ENCODE measurements at regions not wholly inside any gene's neighbourhood (a gene's known extent, or its start where the extent isn't known, plus 50 kb on each side); places are given as distances from the start of the nearest gene placed in this dataset.

DNA sequence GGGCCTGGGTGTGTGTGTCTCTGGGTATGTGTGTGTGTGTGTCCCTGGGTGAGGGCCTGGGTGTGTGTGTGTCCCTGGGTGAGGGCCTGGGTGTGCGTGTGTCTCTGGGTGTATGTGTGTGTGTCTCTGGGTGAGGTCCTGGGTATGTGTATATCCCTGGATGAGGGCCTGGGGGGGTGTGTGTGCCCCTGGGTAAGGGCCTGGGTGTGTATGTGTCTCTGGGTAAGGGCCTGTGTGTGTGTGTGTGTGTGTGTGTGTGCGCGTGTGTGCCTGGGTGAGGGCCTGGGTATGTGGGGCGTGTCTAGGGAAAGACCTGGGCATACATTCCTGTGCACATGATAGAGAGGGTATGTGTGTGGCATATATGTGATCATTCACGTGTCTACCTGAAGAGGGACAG lies 155.1 kb upstream of the ZC3H12A start:
- TF ChIP-seq, protein P1, sequence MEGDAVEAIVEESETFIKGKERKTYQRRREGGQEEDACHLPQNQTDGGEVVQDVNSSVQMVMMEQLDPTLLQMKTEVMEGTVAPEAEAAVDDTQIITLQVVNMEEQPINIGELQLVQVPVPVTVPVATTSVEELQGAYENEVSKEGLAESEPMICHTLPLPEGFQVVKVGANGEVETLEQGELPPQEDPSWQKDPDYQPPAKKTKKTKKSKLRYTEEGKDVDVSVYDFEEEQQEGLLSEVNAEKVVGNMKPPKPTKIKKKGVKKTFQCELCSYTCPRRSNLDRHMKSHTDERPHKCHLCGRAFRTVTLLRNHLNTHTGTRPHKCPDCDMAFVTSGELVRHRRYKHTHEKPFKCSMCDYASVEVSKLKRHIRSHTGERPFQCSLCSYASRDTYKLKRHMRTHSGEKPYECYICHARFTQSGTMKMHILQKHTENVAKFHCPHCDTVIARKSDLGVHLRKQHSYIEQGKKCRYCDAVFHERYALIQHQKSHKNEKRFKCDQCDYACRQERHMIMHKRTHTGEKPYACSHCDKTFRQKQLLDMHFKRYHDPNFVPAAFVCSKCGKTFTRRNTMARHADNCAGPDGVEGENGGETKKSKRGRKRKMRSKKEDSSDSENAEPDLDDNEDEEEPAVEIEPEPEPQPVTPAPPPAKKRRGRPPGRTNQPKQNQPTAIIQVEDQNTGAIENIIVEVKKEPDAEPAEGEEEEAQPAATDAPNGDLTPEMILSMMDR (IDR thresholded peaks at IDR 0.05; ENCODE audit: extremely low read depth in 1 of 2, insufficient read depth in 1 of 2, low read depth in 1 of 2, low read length in 2 of 2): no peak
- TF ChIP-seq EZH2 (IDR thresholded peaks at IDR 0.05; ENCODE audit: borderline replicate concordance, low read depth, low read length, severe bottlenecking) (no peak), POLR2A (IDR thresholded peaks at IDR 0.05; ENCODE audit: low read depth, low read length) (no peak), MYC (IDR thresholded peaks at IDR 0.05; ENCODE audit: low read depth, low read length) (no peak)

Measured in endothelial cell of umbilical vein (primary cell).